ENCODE measurements at regions not wholly inside any gene's neighbourhood (a gene's known extent, or its start where the extent isn't known, plus 50 kb on each side); places are given as distances from the start of the nearest gene placed in this dataset.
A peak's percentile ranks its signal among the peaks of the same experiment; 100 is the strongest.

- DNase-seq (ENCODE audit: low read depth in 4 of 4, low spot score in 3 of 4), result no peak
These were observed 123.8 kb downstream of the ADRA2A start for GRCh38 chr10:111200505-111201186.

GRCh38 chr10:111203615-111204014, 126.8 kb downstream of the ADRA2A start:
- DNase-seq (ENCODE audit: low read depth in 4 of 4, low spot score in 3 of 4), result peak in 1 of 4 donors; percentile 1

- DNase-seq (ENCODE audit: low read depth in 4 of 4, low spot score in 3 of 4), result no peak
These were observed 128.0 kb downstream of the ADRA2A start for GRCh38 chr10:111204838-111205237.

- no peak for DNase-seq (ENCODE audit: low read depth in 4 of 4, low spot score in 3 of 4)
These were observed 129.7 kb downstream of the ADRA2A start for GRCh38 chr10:111206521-111206920.

GRCh38 chr10:111207500-111207899, 130.7 kb downstream of the ADRA2A start:
- DNase-seq (ENCODE audit: low read depth in 4 of 4, low spot score in 3 of 4), result no peak

- DNase-seq (ENCODE audit: low read depth in 4 of 4, low spot score in 3 of 4), result no peak
These were observed 132.1 kb downstream of the ADRA2A start for GRCh38 chr10:111208951-111209350.

GRCh38 chr10:111209692-111210091, 132.9 kb downstream of the ADRA2A start:
- no peak for DNase-seq (ENCODE audit: low read depth in 4 of 4, low spot score in 3 of 4)

GRCh38 chr10:111211241-111211640, 134.4 kb downstream of the ADRA2A start:
- DNase-seq (ENCODE audit: low read depth in 4 of 4, low spot score in 3 of 4), result no peak

GRCh38 chr10:111211706-111212105, 134.9 kb downstream of the ADRA2A start:
- no peak for DNase-seq (ENCODE audit: low read depth in 4 of 4, low spot score in 3 of 4)

GRCh38 chr10:111221682-111222480, 145.1 kb downstream of the ADRA2A start:
- DNase-seq (ENCODE audit: low read depth in 4 of 4, low spot score in 3 of 4), result no peak

GRCh38 chr10:111222961-111223360, 146.1 kb downstream of the ADRA2A start:
- no peak for DNase-seq (ENCODE audit: low read depth in 4 of 4, low spot score in 3 of 4)

- no peak for DNase-seq (ENCODE audit: low read depth in 4 of 4, low spot score in 3 of 4)
These were observed 154.9 kb downstream of the ADRA2A start for GRCh38 chr10:111231779-111232178.

GRCh38 chr10:111233439-111233838, 156.6 kb downstream of the ADRA2A start:
- DNase-seq (ENCODE audit: low read depth in 4 of 4, low spot score in 3 of 4), result no peak

- no peak for DNase-seq (ENCODE audit: low read depth in 4 of 4, low spot score in 3 of 4)
These were observed 157.5 kb downstream of the ADRA2A start for GRCh38 chr10:111234234-111234913.

GRCh38 chr10:111234914-111235302, 158.1 kb downstream of the ADRA2A start:
- no peak for DNase-seq (ENCODE audit: low read depth in 4 of 4, low spot score in 3 of 4)

- no peak for DNase-seq (ENCODE audit: low read depth in 4 of 4, low spot score in 3 of 4)
These were observed 163.5 kb downstream of the ADRA2A start for GRCh38 chr10:111240348-111240747.

- no peak for DNase-seq (ENCODE audit: low read depth in 4 of 4, low spot score in 3 of 4)
These were observed 166.3 kb downstream of the ADRA2A start for GRCh38 chr10:111243126-111243525.

GRCh38 chr10:111246136-111246535, 169.3 kb downstream of the ADRA2A start:
- no peak for DNase-seq (ENCODE audit: low read depth in 4 of 4, low spot score in 3 of 4)

- DNase-seq (ENCODE audit: low read depth in 4 of 4, low spot score in 3 of 4), result no peak
These were observed 170.1 kb downstream of the ADRA2A start for GRCh38 chr10:111246814-111247452.

GRCh38 chr10:111247781-111248389, 171.1 kb downstream of the ADRA2A start:
- DNase-seq (ENCODE audit: low read depth in 4 of 4, low spot score in 3 of 4), result no peak

GRCh38 chr10:111249925-111250324, 173.1 kb downstream of the ADRA2A start:
- DNase-seq (ENCODE audit: low read depth in 4 of 4, low spot score in 3 of 4), result no peak

Data from left renal pelvis (tissue), 4 donors.